ENCODE measurements at regions not wholly inside any gene's neighbourhood (a gene's known extent, or its start where the extent isn't known, plus 50 kb on each side); places are given as distances from the start of the nearest gene placed in this dataset.

DNA sequence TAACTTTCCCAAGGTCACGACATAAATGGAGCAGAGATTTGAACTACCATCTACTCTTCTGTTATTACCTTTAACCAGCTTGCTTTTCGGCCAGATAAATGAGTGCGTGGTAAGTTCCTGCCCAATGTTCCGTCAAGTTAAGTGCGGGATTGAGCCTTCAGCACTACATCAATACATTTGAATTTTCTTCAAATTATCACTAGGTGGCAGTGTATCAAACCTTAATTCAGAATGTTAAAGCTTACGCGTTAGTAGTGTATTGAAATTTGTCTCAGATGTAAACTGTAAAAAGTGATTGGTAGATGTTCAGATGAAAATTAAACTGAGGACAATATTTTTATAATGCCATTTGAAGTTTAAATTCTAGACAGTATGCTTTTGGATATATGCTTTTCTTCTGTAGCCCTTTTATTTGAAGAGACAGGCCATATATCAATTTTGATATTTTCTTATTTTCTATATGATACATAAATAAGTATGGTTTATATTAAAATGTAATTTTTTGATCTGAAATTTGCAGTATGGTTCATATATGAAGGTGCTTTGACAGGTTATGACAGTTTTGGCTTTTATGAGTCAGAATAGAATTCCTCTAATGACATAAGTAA is 681.3 kb downstream of the ADCYAP1 start:
- no peaks in the 10 kb centered on the region for H3K27me3 ChIP-seq (replicated peaks)
- DNase-seq, result peak; percentile 3
- H3K4me3 ChIP-seq (ENCODE audit: low read depth, low read length), result no peak overlapping the region
- TF ChIP-seq, protein P1, sequence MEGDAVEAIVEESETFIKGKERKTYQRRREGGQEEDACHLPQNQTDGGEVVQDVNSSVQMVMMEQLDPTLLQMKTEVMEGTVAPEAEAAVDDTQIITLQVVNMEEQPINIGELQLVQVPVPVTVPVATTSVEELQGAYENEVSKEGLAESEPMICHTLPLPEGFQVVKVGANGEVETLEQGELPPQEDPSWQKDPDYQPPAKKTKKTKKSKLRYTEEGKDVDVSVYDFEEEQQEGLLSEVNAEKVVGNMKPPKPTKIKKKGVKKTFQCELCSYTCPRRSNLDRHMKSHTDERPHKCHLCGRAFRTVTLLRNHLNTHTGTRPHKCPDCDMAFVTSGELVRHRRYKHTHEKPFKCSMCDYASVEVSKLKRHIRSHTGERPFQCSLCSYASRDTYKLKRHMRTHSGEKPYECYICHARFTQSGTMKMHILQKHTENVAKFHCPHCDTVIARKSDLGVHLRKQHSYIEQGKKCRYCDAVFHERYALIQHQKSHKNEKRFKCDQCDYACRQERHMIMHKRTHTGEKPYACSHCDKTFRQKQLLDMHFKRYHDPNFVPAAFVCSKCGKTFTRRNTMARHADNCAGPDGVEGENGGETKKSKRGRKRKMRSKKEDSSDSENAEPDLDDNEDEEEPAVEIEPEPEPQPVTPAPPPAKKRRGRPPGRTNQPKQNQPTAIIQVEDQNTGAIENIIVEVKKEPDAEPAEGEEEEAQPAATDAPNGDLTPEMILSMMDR (IDR thresholded peaks at IDR 0.05; ENCODE audit: low read depth, low read length, missing control alignments), result peak; percentile 37
- H3K36me3 ChIP-seq (replicated peaks), result no peaks in the 10 kb centered on the region
- no peak overlapping the region for H3K27ac ChIP-seq
- in situ Hi-C loops (cut with HindIII; ENCODE audit: low pct_ligation_motif_present, low sequenced_read_pairs), result no loop called here

DNA sequence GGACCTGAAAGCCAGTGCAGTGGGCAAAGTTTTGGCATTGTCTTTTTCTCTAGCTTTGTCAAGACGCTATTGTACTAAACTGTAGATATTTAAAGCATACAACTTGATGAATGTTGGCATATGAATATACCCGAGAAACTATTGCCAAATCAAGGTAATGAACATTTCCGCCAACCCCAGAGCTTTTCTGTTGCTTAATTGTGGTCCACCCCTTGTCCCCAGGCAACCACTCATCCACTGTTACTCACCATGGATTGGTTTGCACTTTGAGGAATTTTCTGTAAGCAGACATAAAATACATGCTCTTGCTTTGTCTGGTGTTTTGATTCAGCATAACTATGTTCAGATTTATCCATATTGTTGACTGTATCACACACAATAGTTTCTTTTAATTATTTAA is 688.4 kb downstream of the ADCYAP1 start:
- Histone ChIP-seq H3K27ac (no peak overlapping the region), H3K4me3 (ENCODE audit: low read depth, low read length) (no peak overlapping the region), H3K27me3 (replicated peaks) (no peaks in the 10 kb centered on the region), H3K36me3 (replicated peaks) (no peaks in the 10 kb centered on the region)
- TF ChIP-seq, protein P1 (IDR thresholded peaks at IDR 0.05; ENCODE audit: low read depth, low read length, missing control alignments), result no peak
- no peak for DNase-seq
- in situ Hi-C loops (cut with HindIII; ENCODE audit: low pct_ligation_motif_present, low sequenced_read_pairs), result no loop called here

DNA sequence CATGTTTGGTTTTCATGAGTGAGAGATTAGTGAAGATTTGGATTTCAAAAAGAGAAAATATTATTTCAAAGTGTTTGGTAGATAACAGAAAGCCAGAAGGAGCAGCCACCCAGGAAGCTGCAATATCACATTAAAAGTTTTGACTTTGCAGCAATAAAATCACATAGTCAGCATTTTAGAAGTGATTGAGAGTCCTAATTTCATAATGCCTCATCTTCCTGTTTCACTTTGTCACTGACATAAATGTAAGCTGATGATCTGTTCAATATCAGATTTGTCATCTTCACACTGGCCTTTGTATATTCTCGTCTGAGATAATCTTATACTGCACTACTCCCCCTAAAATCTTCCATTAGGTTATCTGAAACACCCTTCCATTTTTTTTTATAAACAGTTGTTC is 690.5 kb downstream of the ADCYAP1 start:
- TF ChIP-seq, protein P1 (IDR thresholded peaks at IDR 0.05; ENCODE audit: low read depth, low read length, missing control alignments), result no peak
- in situ Hi-C loops (cut with HindIII; ENCODE audit: low pct_ligation_motif_present, low sequenced_read_pairs), result no loop called here

DNA sequence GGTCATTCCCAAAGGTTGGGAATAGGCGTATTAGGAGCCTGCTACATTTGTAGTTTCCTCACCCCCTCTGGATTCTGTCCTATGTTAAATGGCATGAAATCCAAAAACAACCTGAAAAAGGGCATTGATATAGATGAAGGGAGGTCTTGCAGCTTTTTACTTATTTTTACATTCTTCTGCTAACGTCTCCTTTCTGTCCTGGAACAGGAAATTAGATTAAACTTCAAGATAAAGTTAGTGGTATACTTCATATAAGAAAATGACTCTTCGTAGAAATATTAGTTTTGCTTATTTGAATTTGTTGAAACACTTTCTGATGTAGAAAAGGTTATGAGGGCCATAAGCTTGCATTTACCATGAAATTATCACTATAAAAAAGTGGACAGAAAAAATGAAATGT is 694.5 kb downstream of the ADCYAP1 start:
- TF ChIP-seq, protein P1 (IDR thresholded peaks at IDR 0.05; ENCODE audit: low read depth, low read length, missing control alignments), result no peak
- H3K36me3 ChIP-seq (replicated peaks), result no peaks in the 10 kb centered on the region
- H3K27ac ChIP-seq, result no peak overlapping the region
- DNase-seq, result no peak
- in situ Hi-C loops (cut with HindIII; ENCODE audit: low pct_ligation_motif_present, low sequenced_read_pairs), result no loop called here
- H3K4me3 ChIP-seq (ENCODE audit: low read depth, low read length), result no peak overlapping the region
- no peaks in the 10 kb centered on the region for H3K27me3 ChIP-seq (replicated peaks)

More for the DNA sequence above, 690.5 kb downstream of the ADCYAP1 start:
- DNase-seq, result no peak
- Histone ChIP-seq H3K36me3 (replicated peaks) (no peaks in the 10 kb centered on the region), H3K27ac (no peak overlapping the region), H3K4me3 (ENCODE audit: low read depth, low read length) (no peak overlapping the region), H3K27me3 (replicated peaks) (no peaks in the 10 kb centered on the region)

DNA sequence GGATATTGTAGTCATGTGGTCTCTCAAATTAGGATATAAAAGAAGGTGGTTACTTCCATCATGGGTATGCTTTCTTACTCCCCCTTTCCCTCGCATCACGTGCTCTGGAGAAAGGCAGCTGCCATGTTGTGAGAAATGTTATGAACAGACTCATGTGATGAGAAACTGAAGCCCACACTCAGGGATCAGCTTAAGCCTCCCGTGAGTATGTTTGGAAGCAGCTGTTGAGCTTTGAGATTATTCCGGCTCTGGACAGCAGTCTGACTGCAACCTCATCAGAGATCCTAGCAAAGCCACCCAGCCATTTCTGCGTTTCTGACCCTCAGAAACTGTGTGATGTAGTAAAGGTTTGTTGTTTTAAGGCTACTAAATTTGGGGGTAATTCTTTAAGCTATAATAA is 700.1 kb downstream of the ADCYAP1 start:
- Histone ChIP-seq H3K27ac (no peak overlapping the region), H3K27me3 (replicated peaks) (no peaks in the 10 kb centered on the region), H3K4me3 (ENCODE audit: low read depth, low read length) (no peak overlapping the region), H3K36me3 (replicated peaks) (no peaks in the 10 kb centered on the region)
- no peak for DNase-seq
- TF ChIP-seq, protein P1 (IDR thresholded peaks at IDR 0.05; ENCODE audit: low read depth, low read length, missing control alignments), result no peak
- in situ Hi-C loops (cut with HindIII; ENCODE audit: low pct_ligation_motif_present, low sequenced_read_pairs), result no loop called here

DNA sequence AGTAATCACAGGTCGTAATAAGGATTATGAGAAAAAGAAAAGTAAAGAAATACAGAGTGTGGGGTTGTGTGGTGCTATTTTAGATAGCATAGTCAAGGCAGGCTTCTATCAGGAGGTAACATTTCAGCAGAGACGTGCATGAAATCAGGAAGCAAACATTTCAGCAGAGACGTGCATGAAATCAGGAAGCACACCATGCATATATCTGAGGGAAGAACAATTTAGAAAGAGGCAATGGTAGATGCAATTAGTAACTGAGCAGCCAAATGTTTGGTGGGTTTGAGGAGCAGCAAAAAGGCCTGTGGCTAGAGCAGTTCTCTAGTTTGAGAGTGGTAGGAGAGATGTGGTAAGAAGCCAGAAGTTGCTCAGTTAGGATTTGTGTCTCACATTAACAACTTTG is 713.7 kb downstream of the ADCYAP1 start:
- Histone ChIP-seq H3K4me3 (ENCODE audit: low read depth, low read length) (no peak overlapping the region), H3K27ac (no peak overlapping the region), H3K36me3 (replicated peaks) (no peaks in the 10 kb centered on the region), H3K27me3 (replicated peaks) (no peaks in the 10 kb centered on the region)
- in situ Hi-C loops (cut with HindIII; ENCODE audit: low pct_ligation_motif_present, low sequenced_read_pairs), result no loop called here
- TF ChIP-seq, protein P1 (IDR thresholded peaks at IDR 0.05; ENCODE audit: low read depth, low read length, missing control alignments), result no peak
- no peak for DNase-seq
